ENCODE measurements at regions not wholly inside any gene's neighbourhood (a gene's known extent, or its start where the extent isn't known, plus 50 kb on each side); places are given as distances from the start of the nearest gene placed in this dataset.

- TF ChIP-seq CTCF (IDR thresholded peaks at IDR 0.05) (no peak), EP300 (IDR thresholded peaks at IDR 0.05; ENCODE audit: low read depth) (no peak)
Measured at GRCh38 chr3:106120356-106120755, 251.5 kb upstream of the CBLB start.

Measured in transverse colon (tissue), 3 donors.